Endodermal cell (in vitro differentiated cells): ENCODE measurements at regions not wholly inside any gene's neighbourhood (a gene's known extent, or its start where the extent isn't known, plus 50 kb on each side); places are given as distances from the start of the nearest gene placed in this dataset.

Experiments
- DNase-seq: peaks from one replicate; pipeline ENCODE4 v3.0.0-alpha.2; 2017
- H3K27ac ChIP-seq: 2 replicates; pipeline ENCODE4 v1.5.1; 2013; ENCODE audit warnings: mild to moderate bottlenecking, low read depth, low read length, moderate library complexity
- H3K27me3 ChIP-seq: 2 replicates; pipeline ENCODE4 v1.6.1; 2013; ENCODE audit warnings: mild to moderate bottlenecking, low read length, moderate library complexity; ENCODE audit not compliant: insufficient read depth, control insufficient read depth, poor library complexity, severe bottlenecking
- H3K36me3 ChIP-seq: 2 replicates; pipeline ENCODE4 v1.7.0; 2013; ENCODE audit warnings: mild to moderate bottlenecking, low read length, moderate library complexity; ENCODE audit not compliant: control insufficient read depth, insufficient read depth
- H3K4me1 ChIP-seq: one replicate; pipeline ENCODE4 v1.7.0; 2013; ENCODE audit warnings: low read length; ENCODE audit not compliant: control insufficient read depth, insufficient read depth
- H3K4me3 ChIP-seq: 2 replicates; pipeline ENCODE4 v1.5.1; 2013; ENCODE audit warnings: mild to moderate bottlenecking, low read length, moderate library complexity
- H3K9ac ChIP-seq: 2 replicates; pipeline ENCODE4 v1.6.1; 2013; ENCODE audit warnings: mild to moderate bottlenecking, low read length, moderate library complexity; ENCODE audit not compliant: poor library complexity, severe bottlenecking; ENCODE audit errors: extremely low read depth
- H3K9me3 ChIP-seq: 2 replicates; pipeline ENCODE4 v1.6.1; 2013; ENCODE audit warnings: mild to moderate bottlenecking, low read length, moderate library complexity; ENCODE audit not compliant: control insufficient read depth
- H3K27ac Mint-ChIP-seq: 2 replicates; pipeline ENCODE4 v1.8.0; 2020; ENCODE audit warnings: mixed read lengths
- H3K27me3 Mint-ChIP-seq: 2 replicates; pipeline ENCODE4 v1.8.0; 2021; ENCODE audit warnings: mild to moderate bottlenecking, mixed read lengths; ENCODE audit not compliant: insufficient read depth
- H3K36me3 Mint-ChIP-seq: 2 replicates; pipeline ENCODE4 v1.8.0; 2020; ENCODE audit warnings: low read depth, mixed read lengths
- H3K4me1 Mint-ChIP-seq: 2 replicates; pipeline ENCODE4 v1.8.0; 2020; ENCODE audit warnings: mixed read lengths
- H3K4me3 Mint-ChIP-seq: 2 replicates; pipeline ENCODE4 v1.8.0; 2020; ENCODE audit warnings: mild to moderate bottlenecking, moderate library complexity, mixed read lengths
- H3K9me3 Mint-ChIP-seq: 2 replicates; pipeline ENCODE4 v1.8.0; 2020; ENCODE audit warnings: mild to moderate bottlenecking, mixed read lengths
- CTCF ChIP-seq: fragments of 200-600 bp; sonication (generic); conservative IDR thresholded peaks from 2 replicates; pipeline ENCODE4 v1.5.0; 2021; ENCODE audit warnings: antibody characterized with exemption, mild to moderate bottlenecking
- WGBS, 2 experiments: methylation state at CpG; one replicate each; pipeline versions ENCODE4 v1.1.5 to v1.1.7; 2013; ENCODE audit warnings: missing lambda C conversion rate in 2 of 2, mixed read lengths in 1 of 2; ENCODE audit not compliant: insufficient coverage in 1 of 2, insufficient read length in 1 of 2; 5-methylcytosine and 5-hydroxymethylcytosine counted together

- no peak overlapping the region for H3K27ac ChIP-seq
- H3K4me3 ChIP-seq, result no peak overlapping the region
- no peaks in the 10 kb centered on the region for H3K4me1 Mint-ChIP-seq
- H3K27ac Mint-ChIP-seq, result no peak overlapping the region
- TF ChIP-seq CTCF, result no peak
- DNase-seq, result no peak
- H3K4me1 ChIP-seq, result no peaks in the 10 kb centered on the region
- H3K4me3 Mint-ChIP-seq, result no peak overlapping the region
- WGBS, 2 experiments, result 80 to 83% methylated on average over 1 of the region's 1 CpG
- no peaks in the 10 kb centered on the region for H3K27me3 Mint-ChIP-seq
- H3K27me3 ChIP-seq, result no peaks in the 10 kb centered on the region
- no peaks in the 10 kb centered on the region for H3K36me3 Mint-ChIP-seq
- no peaks in the 10 kb centered on the region for H3K36me3 ChIP-seq
- no peaks in the 10 kb centered on the region for H3K9me3 Mint-ChIP-seq
- H3K9me3 ChIP-seq, result no peaks in the 10 kb centered on the region
- H3K9ac ChIP-seq, result no peak overlapping the region
Measured at GRCh38 chr3:80549173-80549572, 781.4 kb upstream of the ROBO1 start.

- H3K27me3 Mint-ChIP-seq, result no peaks in the 10 kb centered on the region
- no peaks in the 10 kb centered on the region for H3K36me3 Mint-ChIP-seq
- H3K9me3 Mint-ChIP-seq, result no peaks in the 10 kb centered on the region
- no peaks in the 10 kb centered on the region for H3K27me3 ChIP-seq
- no peak overlapping the region for H3K27ac Mint-ChIP-seq
- no peaks in the 10 kb centered on the region for H3K9me3 ChIP-seq
- H3K4me3 ChIP-seq, result no peak overlapping the region
- H3K27ac ChIP-seq, result no peak overlapping the region
- no peaks in the 10 kb centered on the region for H3K4me1 ChIP-seq
- H3K4me3 Mint-ChIP-seq, result no peak overlapping the region
- no peak for TF ChIP-seq CTCF
- 98 to 100% methylated on average over 2 of the region's 2 CpGs for WGBS, 2 experiments
- H3K36me3 ChIP-seq, result no peaks in the 10 kb centered on the region
- H3K4me1 Mint-ChIP-seq, result peaks cover 5% of the 10 kb centered on the region
- no peak for DNase-seq
- no peak overlapping the region for H3K9ac ChIP-seq
Measured at GRCh38 chr3:80543154-80543553, 775.4 kb upstream of the ROBO1 start.

GRCh38 chr3:80542456-80542855 lies 774.7 kb upstream of the ROBO1 start:
- H3K36me3 ChIP-seq, result no peaks in the 10 kb centered on the region
- peaks cover 5% of the 10 kb centered on the region for H3K4me1 Mint-ChIP-seq
- H3K9ac ChIP-seq, result no peak overlapping the region
- no peaks in the 10 kb centered on the region for H3K27me3 ChIP-seq
- no peaks in the 10 kb centered on the region for H3K9me3 Mint-ChIP-seq
- no peak overlapping the region for H3K27ac Mint-ChIP-seq
- no peak overlapping the region for H3K4me3 Mint-ChIP-seq
- H3K36me3 Mint-ChIP-seq, result no peaks in the 10 kb centered on the region
- no peaks in the 10 kb centered on the region for H3K9me3 ChIP-seq
- H3K4me1 ChIP-seq, result no peaks in the 10 kb centered on the region
- H3K4me3 ChIP-seq, result no peak overlapping the region
- H3K27ac ChIP-seq, result no peak overlapping the region
- TF ChIP-seq CTCF, result no peak
- DNase-seq, result no peak
- H3K27me3 Mint-ChIP-seq, result no peaks in the 10 kb centered on the region
